Right renal pelvis (tissue), 4 donors: ENCODE measurements at regions not wholly inside any gene's neighbourhood (a gene's known extent, or its start where the extent isn't known, plus 50 kb on each side); places are given as distances from the start of the nearest gene placed in this dataset.
"Not testable (repeated sequence)": the region's sequence is repeated elsewhere in the genome, so short reads cannot be mapped to it uniquely, and the experiment has no call there.

Source experiments
- DNase-seq, 4 donors: peaks; one replicate each; pipeline ENCODE4 v3.0.0-alpha.2; 2013; ENCODE audit warnings: low read depth in 4 of 4, low spot score in 3 of 4, missing footprints in 1 of 4

DNA sequence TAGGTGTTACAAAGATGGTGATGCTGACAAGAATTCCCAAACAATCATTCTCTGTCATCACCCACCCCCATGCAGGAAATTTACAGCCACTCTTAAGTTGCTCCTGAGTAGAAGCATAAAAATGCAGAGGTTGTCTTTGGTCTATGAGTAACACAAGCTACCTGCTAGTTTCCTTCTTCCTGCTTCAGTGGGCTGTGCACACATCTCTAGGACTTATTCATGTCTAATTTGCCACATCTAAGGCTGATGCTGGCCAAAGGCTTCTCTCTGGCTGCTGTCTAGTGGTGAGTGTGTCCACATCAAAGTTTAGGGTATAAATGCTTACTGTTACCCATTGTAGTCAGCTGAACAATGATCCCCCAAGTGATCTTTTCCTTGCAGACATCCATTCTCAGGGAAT, 662.5 kb downstream of the TYW1 start:
- no peak for DNase-seq

GRCh38 chr7:67662804-67663203, 666.2 kb downstream of the TYW1 start:
- no peak for DNase-seq

DNA sequence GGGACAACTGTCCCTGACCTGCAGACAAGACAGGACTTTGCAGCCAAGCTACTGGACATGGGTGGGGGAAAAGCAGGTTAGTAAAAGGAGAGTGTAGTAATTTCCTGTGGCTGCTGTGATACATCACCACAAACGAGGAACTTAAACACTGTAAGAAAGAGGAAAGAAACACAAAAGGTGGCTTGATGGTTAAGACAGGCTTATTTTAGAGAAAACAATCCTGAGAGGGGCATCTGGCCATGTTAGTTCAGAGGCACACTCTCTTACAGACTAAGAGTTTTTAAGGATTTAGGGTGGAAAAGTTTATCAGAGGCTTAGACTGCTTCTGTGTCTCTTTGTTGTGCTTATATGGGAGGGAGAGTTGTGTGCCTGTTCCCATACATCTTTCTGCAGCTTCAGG, 667.0 kb downstream of the TYW1 start:
- no peak for DNase-seq

DNA sequence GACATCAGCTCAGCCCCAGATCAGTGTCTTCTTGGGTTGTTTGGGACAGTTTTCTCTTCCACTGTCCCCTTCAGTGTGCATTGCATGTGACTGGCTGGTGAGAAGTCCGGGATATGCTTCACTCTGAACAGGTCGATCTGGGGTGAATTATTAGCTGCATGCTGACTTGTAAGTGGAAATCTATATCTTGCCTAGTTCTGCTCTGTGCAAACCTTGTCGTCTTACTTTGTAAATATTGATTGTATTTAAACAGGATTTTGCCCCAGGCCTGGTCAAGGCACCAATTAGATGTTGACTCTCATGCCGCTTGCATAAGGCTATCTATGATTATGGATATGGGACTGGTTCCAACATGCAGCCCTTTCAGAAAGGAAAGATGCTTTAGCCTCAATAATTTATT, 669.7 kb downstream of the TYW1 start:
- DNase-seq, result not testable (repeated sequence)

- DNase-seq, result no peak
Measured at GRCh38 chr7:67671006-67671548, 674.4 kb downstream of the TYW1 start.

- no peak for DNase-seq
Measured at GRCh38 chr7:67673861-67674260, 677.2 kb downstream of the TYW1 start.

- DNase-seq, result not testable (repeated sequence)
Measured at GRCh38 chr7:67674862-67675261, 678.2 kb downstream of the TYW1 start.

GRCh38 chr7:67675971-67676370, 679.3 kb downstream of the TYW1 start:
- DNase-seq, result no peak

DNA sequence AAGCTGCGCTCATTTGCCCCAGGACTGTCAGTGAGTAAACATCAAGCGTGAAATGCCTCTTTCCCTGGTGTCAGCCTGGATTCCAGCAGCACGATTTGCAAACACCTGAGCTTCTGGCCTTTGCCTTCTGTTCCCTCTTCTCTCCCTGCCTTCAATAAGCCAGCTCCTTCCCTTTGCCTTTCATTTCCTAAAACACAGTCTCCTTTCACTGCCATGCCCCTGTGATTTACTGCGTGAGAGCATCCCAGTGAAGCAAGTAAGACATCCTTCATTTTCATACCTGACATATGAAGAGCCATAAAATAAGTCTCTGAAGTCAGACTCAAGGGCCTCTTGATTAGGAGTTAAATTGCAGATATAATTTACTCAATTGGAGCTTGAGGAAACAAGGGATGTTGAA, 681.8 kb downstream of the TYW1 start:
- DNase-seq, result no peak

DNA sequence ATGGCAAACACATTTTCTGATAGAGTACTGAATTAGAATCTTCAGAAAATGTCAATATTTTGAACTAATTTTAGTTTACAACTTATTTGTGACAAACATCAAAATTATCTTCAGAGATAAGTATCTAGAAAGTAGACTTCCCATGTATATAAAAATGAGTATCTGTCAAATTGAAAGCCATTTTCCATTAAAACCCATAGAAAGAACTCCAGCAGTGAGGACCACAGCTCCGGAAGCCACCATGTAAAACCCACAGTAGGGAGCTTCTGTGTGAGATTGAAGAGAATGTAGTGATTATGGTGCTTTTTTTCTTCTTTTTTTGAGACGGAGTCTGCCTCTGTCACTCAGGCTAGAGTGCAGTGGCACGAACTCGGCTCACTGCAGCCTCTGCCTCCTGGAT, 687.0 kb downstream of the TYW1 start:
- no peak for DNase-seq

DNA sequence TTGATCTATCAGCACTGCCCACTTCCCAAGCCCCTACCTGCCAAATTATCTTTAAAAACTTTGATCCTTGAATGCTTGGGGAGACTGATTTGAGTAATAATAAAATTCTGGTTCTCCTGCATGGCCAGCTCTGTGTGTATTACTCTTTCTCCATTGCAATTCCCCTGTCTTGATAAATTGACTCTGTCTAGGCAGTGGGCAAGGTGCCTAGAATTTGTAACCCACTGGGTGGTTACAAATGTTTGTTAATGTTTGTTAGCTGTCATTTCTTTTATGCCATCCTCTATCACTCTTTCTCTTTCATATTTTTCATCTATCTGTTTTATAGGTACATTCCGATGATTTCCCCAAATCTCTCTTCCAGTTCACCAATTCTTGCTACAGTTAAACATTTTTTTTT, 694.1 kb downstream of the TYW1 start:
- DNase-seq, result no peak

GRCh38 chr7:67692425-67692824, 695.8 kb downstream of the TYW1 start:
- DNase-seq, result no peak

GRCh38 chr7:67696124-67696523, 699.5 kb downstream of the TYW1 start:
- no peak for DNase-seq

GRCh38 chr7:67696878-67697277, 700.2 kb downstream of the TYW1 start:
- no peak for DNase-seq

DNA sequence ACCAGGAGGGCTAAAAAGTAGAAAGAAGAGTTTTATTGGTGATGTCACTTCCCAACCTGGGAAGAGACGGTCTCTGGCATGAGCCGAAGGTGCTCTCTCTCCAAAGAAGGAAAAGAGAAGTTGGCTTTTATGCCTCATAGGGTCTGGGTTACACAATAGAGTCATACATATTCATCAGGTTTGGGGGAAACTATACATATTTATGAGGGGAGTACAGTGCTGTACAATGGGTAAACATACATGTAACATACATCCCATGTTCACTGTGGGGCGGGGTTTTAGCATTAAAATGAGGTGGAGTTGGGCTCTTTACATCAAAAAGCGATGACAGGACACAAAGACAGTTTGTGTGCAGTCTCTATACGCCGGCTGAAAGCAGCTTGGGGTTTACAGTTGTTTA, 701.7 kb downstream of the TYW1 start:
- DNase-seq, result no peak

DNA sequence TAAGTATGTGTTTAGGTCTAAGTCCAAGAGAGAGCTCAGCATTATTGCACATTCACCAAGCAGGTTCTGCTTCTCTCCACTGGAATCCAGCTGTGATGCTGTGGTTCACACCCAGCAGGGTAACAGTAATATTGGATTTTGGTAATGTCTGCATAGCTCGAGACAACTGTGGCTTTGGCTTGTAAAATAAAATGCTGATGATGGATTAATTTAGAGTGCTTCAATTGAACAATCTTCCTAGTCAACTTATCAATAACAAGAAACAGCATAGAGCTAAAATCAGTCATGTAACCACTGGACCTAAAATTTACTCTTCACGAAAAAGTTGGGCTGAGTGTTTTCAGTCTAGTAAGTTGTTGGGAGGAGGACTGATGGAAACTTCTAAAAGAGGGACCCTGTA, 709.2 kb downstream of the TYW1 start:
- DNase-seq, result no peak

GRCh38 chr7:67711706-67712105, 715.1 kb downstream of the TYW1 start:
- no peak for DNase-seq

GRCh38 chr7:67713451-67714056, 716.9 kb downstream of the TYW1 start:
- DNase-seq, result no peak

DNA sequence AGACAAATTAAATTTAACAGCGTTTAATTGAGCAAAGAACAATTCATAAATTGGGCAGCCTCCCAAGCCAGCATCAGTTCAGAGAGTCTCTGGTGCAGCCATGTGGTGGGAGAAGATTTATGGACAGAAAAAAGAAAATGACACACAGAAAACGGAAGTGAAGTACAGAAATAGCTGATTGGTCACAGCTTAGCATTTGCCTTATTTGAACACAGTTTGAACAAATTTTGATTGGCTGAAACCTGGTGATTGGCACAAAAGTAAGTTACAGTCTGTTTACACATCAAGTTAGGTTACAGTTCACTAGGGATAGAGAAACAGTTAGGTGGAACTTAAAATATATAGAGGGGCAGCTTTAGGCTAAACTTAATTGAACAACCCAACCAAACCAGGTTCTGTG, 720.1 kb downstream of the TYW1 start:
- DNase-seq, result no peak

DNA sequence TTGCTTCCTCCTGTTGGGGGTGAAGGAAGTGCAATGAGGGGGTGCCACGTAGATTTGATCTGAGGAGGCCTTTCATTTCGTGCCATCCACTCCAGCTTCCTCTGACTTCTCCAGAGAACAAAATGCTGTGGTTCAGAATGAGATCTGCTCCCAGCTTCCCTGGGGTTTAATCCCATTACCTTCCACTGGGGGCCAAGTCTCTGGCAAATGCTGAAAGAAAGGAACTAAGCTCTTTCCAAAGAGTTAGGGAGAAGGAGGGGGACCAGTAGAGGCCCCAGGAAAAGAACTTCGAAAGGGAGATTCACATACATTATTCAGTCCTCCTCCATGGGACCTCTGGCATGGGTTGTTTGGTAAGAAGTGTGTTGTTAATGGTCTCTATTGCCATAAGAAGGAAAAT, 727.0 kb downstream of the TYW1 start:
- DNase-seq, result no peak

GRCh38 chr7:67724435-67724834, 727.8 kb downstream of the TYW1 start:
- no peak for DNase-seq

GRCh38 chr7:67724955-67725354, 728.3 kb downstream of the TYW1 start:
- no peak for DNase-seq

DNA sequence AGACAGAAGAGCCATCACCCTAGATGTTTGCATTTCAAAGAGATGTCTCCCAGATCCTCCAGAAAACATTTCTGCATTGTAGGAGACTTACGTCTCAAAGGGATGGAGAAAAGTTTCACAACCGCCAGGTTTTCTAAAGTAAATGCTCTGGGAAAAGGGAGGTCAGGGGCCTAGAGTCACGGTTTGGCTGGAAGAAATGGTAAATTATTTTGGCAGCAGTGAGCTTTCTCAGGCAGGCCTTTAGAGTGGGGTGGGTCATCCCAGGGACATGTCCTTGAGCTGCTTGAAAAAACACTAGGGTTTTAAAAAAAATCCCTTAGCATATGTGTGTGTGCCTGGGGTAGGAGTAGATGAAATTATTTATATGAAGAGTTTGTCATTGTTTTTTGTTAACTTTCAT, 728.8 kb downstream of the TYW1 start:
- DNase-seq, result no peak
